Neural progenitor cell (in vitro differentiated cells): ENCODE measurements at regions not wholly inside any gene's neighbourhood (a gene's known extent, or its start where the extent isn't known, plus 50 kb on each side); places are given as distances from the start of the nearest gene placed in this dataset.

Source experiments
- CTCF ChIP-seq: fragments of 200-600 bp; sonication (generic); IDR thresholded peaks from 2 replicates; pipeline ENCODE4 v1.5.1; 2017; ENCODE audit warnings: antibody characterized with exemption, mild to moderate bottlenecking
- EZH2 ChIP-seq: fragments of 200-600 bp; sonication (generic); IDR thresholded peaks from 2 replicates; pipeline ENCODE4 v1.6.1; 2017; ENCODE audit warnings: antibody characterized with exemption, mild to moderate bottlenecking, moderate library complexity

- TF ChIP-seq CTCF (no peak), EZH2 (no peak)
Observed at GRCh38 chr2:101528501-101528900, 53.6 kb upstream of the RFX8 start.
